Fibroblast of skin of scalp (primary cell): ENCODE measurements at regions not wholly inside any gene's neighbourhood (a gene's known extent, or its start where the extent isn't known, plus 50 kb on each side); places are given as distances from the start of the nearest gene placed in this dataset.

Experiments used
- DNase-seq: peaks from one replicate; pipeline ENCODE4 v3.0.0-alpha.2; 2013

DNA sequence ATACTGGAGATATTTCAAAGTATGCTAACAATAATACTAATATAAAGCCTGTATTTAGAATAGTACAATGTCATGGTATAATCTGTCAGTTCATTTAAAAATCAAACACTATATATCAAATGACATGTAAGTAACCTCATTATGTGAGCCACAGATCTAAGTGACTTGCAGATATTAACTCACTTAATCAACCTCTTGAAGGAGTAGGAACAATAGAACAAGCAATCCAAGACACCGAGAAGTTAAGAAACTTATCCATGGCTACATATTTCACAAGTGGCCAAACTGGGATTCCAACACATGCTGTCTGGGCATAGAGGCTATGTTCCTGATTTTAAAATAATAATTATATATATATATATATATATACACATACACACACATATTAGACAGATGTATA, 554.0 kb downstream of the ARAP2 start:
- DNase-seq, result no peak

DNA sequence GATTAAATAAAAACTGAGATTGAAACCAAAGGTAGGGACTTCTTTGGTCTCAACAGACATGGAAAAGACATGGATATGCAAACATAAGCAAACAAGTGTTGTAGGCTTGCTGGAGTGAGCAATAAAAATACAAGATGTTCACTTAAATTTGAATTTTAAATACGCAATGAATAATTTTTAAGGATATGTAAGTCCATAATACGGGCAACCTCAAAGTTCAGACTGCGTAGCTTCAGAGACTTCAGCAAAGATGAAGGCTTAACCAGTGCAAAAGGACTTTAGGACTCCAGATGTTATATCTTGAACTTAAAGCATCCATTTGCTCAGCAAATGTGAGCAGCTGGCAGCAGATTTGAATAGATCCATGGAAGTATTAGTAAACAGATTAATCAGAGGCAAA, 549.3 kb downstream of the ARAP2 start:
- DNase-seq, result no peak

DNA sequence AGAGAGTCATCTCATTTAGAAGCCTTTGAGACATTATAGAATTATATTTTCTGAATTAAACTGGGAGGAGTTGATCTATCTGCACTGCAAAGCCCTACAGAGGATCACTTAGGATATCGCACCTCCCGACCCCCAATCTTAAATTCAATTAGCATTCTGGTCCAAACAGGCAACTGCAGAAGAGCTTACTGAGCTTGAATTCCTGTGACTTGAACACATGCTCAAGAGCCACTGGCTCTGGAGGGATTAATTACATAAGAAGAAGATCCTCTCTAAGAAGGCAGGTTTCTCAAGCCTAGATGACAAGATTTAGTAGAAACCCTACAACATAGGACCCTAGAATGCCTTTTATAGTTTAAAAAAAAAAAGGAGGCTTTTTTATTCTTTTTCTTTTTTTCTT, 548.9 kb downstream of the ARAP2 start:
- DNase-seq, result no peak

DNA sequence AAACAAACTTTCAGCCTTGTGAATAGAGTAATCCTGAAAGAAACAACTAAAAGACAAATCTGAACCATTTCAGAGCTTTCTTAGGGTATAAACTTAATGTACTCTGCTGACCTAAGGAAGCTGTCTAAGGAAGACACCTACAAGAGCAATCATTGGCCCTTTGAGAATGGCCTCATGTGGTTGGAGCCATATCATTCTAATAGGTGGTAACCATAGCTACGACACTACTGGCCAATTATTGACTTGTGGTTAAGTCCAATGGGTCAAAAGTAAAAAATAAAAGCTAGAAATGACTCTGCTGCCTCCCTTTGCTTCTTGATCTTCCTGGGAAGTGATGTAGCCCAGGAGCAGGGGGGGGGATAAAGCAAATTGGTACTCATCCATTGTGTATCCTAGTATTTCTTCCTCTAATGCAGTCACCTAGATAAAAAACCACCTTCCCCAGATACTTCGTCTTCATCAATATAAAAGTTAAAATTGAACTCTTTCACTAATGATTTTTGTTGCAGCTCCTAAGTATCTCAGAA, 547.0 kb downstream of the ARAP2 start:
- DNase-seq, result no peak

DNA sequence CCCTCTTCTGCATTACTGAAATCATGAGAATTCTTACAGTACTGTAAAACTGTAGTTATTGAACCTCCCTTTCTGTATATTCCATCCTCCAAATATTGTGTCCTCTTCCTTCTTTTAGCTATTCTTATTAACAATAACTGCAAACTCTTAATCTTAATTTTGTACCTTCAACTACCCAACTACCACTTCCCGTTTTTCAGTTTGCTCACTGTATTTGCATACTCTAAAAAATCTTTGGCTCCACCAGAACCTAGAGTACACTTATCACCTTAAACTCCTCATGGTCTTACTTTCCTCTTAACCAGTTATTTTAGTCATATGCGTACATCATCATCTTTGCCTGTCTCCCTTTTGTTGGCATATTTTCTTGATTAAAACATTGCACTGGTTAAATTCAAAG, 543.7 kb downstream of the ARAP2 start:
- DNase-seq, result no peak

DNA sequence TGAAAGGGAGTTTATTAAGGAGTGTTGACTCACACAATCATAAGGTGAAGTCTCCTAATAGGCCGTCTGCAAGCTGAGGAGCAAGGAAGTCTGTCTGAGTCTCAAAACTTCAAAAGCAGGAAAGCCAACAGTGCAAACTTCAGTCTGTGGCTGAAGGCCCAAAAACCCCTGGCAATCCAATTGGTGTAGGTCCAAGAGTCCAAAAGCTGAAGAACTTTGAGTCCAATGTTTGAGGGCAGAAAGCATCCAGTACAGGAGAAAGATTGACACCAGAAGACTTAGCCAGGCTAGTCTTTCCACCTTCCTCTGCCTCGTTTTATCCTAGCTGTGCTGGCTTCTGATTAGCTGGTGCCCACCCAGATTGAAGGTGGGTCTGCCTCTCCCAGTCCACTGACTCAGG, 535.2 kb downstream of the ARAP2 start:
- no peak for DNase-seq

DNA sequence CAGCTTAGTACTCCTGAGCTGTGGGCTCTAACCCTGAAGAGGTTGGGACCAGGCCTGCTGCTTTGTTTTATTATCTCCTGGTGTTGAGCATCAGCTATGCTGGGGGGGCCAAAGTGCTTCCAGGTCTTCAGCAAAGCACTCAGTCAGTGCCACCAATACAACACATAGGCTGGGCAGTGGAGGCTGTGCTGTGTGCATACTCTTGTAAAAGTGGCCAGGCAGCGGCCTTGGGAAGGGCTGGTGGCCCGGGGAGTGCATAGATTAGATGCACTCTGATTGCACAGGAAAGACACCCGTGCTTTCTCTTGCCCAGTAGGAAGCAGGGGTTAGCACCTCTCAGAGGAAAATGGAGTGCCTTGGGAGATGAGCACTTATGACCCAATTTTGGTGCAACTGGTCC, 534.0 kb downstream of the ARAP2 start:
- DNase-seq, result no peak

DNA sequence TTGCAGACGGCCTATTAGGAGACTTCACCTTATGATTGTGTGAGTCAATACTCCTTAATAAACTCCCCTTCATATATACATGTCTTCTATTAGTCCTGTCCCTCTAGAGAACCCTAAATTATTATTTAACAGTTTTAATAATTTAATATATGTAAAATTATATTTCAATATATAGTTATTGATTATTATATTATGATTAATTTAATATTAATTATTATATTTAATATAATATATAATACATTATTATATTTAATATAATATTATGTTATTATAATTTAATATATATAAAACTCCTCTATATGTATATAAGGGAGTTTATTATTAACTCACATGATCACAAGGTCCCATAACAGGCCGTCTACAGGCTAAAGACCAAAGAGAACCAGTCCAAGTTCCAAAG, 533.2 kb downstream of the ARAP2 start:
- no peak for DNase-seq

DNA sequence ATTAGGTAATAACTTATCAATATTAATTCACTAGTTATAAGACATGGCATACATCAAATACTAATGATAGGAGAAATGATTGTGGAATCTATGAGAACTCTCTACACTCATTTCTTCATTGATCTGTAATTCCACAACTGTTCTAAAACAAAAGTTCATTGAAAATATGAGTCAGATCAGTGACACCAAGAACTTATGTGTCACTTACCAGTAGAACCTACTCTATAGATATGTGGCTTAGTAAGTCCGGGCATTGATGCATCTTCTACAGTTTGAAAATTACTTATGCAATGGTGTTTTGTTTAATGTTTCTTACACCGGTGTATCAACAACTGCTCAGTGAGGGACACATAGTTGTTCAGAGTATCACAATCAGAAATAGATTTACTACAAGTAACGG, 520.3 kb downstream of the ARAP2 start:
- DNase-seq, result no peak

DNA sequence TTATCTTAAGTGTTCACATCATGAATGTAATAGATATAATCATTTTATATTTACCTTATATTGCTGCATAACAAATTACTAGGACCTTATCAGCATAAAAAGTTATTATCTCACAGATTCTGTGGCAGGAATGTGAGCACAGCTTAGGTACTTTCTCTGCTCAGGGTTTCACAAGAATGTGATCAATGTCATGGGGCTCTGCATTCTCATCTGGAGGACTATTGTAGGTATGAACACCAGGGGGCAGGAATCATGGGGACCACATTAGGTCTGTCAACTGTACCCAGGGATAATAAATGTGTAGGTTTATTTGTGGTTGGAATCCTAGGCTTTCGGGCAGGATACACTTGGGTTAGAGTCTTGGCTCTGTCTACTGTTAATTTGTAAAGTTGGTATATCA, 519.2 kb downstream of the ARAP2 start:
- DNase-seq, result no peak

DNA sequence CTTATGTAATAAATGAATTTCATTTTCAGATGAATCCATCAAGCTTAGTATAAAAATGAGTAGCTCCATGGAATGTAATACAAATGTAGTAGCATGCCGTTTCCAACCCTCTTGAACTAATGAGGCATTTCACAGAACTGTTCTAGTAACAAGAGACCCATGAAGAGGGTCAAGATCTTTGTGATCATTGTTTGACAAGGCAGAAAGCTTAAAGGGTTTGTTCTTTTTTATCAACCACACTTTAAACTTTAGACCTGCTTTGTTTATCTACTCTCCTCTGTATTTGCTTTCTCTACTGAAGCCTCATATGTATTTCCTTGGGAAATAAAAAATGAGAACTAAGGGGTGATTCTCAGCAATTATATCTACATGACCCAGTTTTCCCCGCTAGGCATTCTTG, 513.9 kb downstream of the ARAP2 start:
- no peak for DNase-seq

DNA sequence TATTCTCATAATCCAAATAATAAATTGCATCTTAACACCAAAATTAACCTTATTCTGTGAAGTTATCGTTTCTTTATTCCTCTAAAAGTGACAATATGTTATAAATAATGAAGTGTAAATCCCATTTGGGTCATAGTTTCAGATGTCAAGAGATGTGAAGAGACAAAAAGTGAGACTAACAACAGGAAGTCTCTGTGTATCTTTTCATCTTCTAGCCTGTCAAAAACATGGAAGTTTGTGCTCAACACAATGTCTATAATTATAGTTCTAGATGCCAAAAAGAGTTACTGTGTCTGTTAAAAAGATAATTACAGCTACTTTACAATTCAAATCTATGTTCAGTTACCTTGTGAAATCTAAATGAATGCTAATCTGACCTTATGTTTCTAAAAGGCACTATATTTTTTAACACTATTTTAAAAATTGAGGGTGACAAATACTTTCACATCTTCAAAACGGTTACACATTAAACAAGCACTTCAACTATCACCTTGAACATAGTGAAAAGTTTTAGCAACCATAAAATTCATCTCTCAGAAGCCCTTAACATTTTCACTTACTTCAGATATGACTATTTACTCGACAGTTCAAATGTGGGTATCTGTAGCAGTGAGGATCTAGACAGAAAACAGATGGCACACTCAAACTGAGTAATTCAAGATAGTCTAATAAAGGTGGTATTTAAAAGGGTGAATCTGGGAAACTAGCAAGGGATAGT, 509.8 kb downstream of the ARAP2 start:
- no peak for DNase-seq

DNA sequence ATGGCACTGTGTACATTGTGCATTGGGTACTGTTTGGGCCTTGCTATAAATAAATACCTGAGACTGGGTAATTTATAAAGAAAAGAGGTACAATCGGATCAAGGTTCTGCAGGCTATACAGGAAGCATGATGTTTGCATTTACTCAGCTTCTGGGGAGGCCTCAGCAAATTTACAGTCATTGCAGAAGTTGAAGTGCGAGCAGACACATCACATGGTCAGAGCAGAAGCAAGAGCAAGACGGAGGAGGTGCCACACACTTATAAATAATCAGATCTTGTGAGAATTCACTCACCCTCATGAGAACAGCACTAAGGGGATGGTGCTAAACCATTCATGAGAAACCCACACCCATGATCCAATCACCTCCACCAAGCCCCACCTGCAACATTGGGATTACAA, 505.0 kb downstream of the ARAP2 start:
- DNase-seq, result no peak

DNA sequence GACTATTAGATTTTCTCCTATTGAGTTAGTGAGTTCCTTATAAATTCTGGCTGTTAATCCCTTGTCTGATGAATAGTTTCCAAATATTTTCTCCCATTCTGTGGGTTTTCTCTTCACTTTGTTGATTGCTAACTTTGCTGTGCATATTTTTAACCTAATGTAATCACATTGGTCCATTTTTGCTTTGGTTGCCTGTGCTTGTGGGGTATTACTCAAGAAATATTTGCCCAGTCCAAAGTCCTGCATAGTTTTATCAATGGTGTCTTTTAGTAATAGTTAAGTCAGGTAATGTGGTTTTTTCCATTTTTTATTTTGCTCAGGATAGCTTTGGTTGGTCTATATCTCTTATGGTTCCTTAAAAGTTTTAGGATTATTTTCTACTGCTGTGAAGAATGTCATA, 490.3 kb downstream of the ARAP2 start:
- no peak for DNase-seq

DNA sequence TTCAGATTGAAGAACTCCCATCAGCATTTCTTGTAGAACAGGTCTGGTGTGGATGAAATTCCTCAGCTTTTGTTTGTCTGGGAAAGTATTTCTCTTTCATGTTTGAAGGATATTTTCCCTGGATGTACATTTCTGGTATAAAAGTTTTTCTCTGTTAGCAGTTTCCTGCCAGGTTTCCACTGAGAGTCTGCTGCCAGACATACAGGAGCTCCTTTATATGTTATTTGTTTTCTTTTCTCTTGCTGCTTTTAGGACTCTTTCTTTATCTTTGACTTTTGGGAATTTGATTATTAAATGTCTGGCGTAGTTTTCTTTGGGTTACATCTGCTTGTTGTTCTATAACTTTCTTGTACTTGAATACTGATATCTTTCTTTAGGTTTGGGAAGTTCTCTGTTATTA, 486.5 kb downstream of the ARAP2 start:
- DNase-seq, result no peak

DNA sequence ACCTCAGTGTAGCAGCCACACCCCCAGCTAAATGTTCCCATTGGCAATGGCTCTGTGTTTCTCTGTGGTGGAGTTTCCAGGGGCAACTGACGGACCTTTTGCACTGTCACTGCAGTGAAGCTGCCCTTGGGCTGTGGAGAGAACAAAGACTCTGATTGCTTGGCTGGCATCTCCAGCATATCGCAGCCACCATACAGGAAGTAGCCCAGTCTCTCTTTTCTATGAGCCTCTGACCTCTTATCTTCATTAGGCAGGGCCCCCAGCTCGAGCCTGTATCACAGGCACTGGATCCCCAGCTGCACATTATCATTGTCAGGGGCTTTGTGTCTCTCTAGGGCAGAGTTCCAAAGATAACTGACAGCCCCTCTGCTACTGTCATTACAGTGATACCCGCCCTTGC, 483.5 kb downstream of the ARAP2 start:
- DNase-seq, result no peak

DNA sequence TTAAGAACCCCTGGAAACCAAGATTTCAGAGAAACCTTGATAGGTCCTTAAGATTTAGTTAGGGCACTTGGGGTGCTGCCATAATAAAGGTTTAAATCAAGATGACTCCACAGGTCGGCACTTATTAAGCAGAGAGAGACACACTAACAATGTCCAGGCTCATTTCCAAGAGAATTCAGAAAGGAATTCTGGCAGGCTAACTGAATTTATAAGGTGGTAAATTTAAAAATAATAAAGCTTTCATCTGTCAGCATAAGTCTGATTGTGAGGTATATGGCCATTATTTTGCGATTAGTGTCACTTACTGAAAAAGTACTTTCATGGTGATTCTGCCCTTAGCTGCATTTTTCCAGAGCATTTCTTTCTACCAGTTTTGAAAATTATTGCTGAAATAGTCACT, 472.7 kb downstream of the ARAP2 start:
- DNase-seq, result no peak

DNA sequence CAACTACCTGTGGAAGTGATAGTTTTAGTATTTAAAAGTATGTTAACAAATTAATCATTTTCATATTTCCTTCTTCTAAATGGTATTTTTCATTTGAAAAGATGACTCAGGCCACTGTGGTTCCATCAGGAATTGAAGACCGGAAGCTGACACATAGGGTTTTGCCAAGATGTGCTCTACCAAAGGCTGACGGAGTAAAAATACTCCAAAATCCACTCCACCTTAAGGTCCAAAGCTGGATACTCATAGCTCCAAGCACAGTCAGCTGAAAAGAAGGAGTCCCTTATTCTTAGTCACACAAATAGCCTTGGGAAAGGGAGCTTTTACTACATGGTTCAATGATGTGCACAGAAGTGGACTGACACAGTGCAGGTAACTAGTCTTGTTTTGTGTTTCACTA, 472.0 kb downstream of the ARAP2 start:
- DNase-seq, result peak; percentile 1

DNA sequence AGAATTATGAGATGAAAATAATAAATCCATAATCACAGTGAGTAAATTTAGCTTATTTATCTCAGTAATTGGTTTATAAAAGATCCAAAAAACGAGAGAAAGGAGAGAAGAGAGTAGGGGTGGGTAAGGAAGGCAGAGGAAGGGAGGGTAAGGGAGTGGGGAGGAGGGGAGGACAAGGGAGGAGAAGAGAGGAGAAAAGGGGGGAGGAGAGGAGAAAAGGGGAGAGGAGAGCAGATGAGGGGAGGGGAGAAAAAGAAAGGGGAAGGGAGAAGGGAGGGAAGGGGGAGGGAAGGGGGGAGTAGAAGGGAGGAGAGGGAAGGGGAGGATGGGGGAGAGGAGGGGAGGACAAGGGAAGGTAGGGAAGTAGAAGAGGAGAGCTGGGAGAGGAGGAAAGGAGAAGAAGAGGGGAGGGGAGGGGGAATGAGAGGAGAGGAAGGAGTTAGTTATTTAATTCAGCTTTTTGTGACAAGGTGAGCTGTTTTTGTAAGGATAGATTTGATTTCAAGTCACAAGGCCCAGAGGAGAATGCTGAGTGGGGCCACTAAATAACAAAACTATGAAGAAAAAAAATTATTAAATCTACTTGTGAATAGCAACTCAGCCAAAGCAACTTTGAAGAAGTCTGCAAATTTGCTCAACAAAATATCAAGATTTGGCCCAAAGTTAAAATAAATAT, 454.3 kb downstream of the ARAP2 start:
- no peak for DNase-seq

DNA sequence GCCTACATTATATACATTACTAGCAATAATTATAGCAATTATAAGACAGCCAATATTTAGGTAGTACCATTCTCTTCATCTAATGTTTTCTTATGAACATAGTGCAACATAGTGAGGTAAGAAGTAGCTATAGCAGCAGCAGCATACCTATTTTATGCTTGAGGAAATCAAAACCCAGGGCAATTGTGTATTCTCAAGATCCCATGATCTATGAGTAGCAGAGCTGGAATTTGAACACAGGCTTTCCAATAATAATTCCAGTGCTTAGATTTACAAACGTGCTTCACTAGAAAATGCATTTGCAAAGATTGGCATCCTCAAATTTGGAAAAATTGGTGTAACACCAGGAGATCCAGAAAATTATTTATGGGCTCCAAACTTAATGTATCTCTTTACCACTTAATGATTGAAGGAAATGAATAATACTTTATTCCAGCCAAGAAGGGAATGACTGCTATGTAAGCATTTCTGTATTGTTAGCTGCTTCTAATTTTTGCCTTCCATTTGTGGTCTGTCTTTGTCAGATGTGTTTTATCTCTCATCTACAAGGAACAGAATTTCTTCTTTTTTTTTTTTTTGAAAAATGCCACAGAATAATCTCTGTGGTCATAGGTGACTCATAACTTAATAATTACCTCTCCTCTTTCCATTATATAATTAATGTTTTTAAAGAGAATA, 451.1 kb downstream of the ARAP2 start:
- peak; percentile 13 for DNase-seq

DNA sequence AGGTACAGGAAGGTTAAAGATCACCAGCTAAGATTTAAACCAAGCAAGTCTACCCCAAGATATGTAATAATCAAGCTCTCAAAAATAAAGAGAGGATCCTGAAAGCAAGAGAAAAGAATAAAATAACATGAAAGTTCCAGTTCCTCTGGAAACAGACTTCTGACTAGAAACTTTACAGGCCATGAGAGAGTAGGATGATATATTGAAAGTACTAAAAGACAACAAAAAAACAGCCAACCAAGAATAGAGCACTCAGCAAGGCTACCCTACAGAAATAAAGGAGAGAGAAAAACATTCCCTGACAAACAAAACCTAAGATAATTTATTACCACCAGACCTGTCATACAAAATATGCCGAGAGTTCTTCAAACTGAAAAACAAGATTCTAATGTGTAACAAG, 450.5 kb downstream of the ARAP2 start:
- DNase-seq, result no peak

DNA sequence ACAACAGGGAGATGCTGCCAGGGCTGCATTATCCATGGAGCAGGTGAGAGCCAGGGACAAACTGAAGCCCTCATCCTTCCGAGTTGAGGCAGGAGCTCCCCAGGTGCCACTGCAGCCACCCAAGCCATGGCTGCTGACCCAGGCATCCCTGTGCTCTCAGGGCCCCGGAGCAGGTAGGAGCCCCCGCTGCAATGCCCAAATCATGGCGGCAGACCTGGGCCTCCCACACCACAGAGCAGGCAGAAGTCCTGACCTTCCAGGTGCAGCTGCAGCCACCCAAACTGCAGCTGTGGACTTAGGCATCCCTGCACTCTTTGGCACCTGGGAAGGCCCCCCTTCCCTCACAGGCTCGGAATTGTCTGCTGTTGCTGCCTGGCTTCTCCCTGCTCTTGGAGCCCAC, 443.6 kb downstream of the ARAP2 start:
- no peak for DNase-seq

DNA sequence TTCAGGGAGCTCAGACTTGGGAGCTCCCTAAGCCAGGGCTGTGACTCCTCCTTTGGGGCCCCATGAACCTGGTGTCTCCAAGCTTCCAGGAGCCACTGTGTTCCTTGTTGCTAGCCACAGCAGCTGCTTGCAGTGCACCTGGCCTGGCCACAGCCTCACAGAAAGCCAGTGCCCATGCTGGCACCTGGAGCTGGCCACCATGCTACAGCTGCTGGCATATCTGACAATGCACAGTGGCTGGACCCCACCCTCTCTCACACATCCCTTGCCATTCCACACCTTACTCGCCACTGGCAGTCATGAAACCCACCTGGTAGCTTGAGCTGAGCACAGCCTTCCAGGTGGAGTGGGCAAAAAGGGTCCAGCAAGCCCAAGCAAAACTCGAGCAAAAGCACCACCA, 441.7 kb downstream of the ARAP2 start:
- DNase-seq, result no peak

DNA sequence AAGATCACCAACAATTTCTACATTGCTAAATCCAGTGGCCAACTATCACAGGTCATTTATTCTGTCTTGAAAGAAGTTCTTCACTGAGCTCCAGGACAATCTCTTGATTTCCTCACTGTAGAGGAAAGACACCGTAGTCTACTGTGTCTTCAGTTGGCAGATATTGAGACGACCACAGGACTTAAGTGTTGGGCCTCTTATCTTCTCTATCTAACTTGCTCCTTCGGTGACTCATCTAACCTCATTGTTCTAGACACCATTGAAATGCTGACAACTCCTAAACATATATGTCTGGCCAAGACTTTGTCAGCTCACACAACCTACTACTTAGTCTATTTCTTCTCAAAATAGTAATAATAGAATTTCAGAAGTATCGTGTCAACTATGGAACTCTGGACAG, 425.8 kb downstream of the ARAP2 start:
- no peak for DNase-seq
